ENCODE measurements at regions not wholly inside any gene's neighbourhood (a gene's known extent, or its start where the extent isn't known, plus 50 kb on each side); places are given as distances from the start of the nearest gene placed in this dataset.

DNA sequence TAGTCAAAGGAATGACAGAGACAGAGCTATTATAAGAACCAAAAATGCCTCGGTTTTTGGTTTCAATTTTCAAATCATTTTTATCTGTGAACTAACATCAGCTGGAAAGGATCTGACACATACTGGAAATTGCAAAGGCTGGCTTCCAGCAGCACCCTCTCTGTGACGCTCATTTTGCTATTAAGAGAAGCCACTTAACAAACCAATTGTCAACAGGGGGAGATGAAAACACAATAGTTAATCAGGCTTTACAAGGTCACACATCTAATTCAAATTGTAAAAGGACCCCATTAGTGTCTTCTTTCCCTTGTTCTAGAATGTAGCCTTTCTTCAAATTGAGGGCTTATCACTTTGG lies 160.5 kb downstream of the TFAP2B start:
- Histone ChIP-seq H3K27ac (no peak overlapping the region), H3K4me3 (no peak overlapping the region)
- no peak for DNase-seq (ENCODE audit: low spot score)
- TF ChIP-seq, protein P1, sequence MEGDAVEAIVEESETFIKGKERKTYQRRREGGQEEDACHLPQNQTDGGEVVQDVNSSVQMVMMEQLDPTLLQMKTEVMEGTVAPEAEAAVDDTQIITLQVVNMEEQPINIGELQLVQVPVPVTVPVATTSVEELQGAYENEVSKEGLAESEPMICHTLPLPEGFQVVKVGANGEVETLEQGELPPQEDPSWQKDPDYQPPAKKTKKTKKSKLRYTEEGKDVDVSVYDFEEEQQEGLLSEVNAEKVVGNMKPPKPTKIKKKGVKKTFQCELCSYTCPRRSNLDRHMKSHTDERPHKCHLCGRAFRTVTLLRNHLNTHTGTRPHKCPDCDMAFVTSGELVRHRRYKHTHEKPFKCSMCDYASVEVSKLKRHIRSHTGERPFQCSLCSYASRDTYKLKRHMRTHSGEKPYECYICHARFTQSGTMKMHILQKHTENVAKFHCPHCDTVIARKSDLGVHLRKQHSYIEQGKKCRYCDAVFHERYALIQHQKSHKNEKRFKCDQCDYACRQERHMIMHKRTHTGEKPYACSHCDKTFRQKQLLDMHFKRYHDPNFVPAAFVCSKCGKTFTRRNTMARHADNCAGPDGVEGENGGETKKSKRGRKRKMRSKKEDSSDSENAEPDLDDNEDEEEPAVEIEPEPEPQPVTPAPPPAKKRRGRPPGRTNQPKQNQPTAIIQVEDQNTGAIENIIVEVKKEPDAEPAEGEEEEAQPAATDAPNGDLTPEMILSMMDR (IDR thresholded peaks at IDR 0.05), result no peak

DNA sequence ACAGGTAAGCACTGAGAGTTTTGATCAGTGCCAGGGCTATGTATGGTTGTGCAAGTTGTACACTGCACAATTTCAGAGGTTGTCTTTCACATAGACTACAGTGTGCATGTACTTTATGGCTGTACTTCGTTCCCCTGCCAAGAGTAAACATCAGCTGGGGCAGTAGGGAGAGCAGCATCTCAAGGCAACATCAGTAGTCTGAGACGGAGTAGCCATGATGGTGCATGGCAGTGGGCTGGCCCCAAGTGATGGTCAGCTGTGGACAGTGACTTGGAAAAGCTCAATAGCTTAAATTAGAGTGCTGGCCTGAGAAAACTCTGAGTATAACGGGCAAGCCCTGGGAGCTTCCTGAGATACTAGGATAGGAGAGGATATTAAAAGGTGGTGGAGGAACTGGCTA lies 165.5 kb downstream of the TFAP2B start:
- TF ChIP-seq, protein P1 (IDR thresholded peaks at IDR 0.05), result no peak
- DNase-seq (ENCODE audit: low spot score), result no peak
- no peak overlapping the region for H3K27ac ChIP-seq
- no peak overlapping the region for H3K4me3 ChIP-seq

DNA sequence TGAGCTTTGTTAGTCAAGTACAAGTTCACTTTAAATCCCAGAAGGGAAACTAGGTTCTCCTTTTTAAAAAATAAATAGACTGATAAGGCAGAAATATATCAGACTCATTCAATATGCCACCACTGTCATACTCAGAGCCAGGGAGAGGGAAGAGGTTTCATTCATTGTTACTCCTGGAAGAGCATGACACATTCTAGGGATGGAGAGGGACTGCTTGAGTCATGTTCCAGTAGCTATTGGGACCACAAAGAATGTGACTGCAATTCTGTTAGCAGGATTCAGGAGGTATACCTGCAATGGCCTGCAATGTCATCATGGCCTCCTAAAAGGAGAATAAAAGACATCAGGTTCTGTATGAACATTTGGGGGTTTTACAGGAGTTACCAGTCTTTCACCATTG lies 167.6 kb downstream of the TFAP2B start:
- no peak for DNase-seq (ENCODE audit: low spot score)
- TF ChIP-seq, protein P1 (IDR thresholded peaks at IDR 0.05), result no peak
- Histone ChIP-seq H3K27ac (no peak overlapping the region), H3K4me3 (no peak overlapping the region)

DNA sequence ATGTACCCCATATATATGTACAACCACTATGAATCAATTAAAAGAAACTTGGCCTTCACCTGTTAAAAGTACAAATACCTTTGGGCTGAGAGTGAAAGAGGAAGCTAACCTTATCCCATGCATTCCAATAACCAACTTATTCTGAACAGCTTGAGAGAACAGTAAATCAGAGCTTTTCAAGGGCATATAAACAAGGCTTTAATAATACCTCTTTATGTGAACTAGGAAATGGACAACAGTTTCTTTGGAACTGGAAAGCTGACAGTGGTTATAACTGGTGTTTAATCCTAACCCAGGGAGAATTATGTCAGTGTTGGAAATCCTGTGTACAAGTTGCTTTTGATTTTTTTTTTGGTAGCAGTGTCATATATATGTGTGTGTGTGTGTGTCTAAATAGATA lies 170.5 kb downstream of the TFAP2B start:
- DNase-seq (ENCODE audit: low spot score), result no peak
- H3K4me3 ChIP-seq, result no peak overlapping the region
- H3K27ac ChIP-seq, result no peak overlapping the region
- TF ChIP-seq, protein P1 (IDR thresholded peaks at IDR 0.05), result no peak

DNA sequence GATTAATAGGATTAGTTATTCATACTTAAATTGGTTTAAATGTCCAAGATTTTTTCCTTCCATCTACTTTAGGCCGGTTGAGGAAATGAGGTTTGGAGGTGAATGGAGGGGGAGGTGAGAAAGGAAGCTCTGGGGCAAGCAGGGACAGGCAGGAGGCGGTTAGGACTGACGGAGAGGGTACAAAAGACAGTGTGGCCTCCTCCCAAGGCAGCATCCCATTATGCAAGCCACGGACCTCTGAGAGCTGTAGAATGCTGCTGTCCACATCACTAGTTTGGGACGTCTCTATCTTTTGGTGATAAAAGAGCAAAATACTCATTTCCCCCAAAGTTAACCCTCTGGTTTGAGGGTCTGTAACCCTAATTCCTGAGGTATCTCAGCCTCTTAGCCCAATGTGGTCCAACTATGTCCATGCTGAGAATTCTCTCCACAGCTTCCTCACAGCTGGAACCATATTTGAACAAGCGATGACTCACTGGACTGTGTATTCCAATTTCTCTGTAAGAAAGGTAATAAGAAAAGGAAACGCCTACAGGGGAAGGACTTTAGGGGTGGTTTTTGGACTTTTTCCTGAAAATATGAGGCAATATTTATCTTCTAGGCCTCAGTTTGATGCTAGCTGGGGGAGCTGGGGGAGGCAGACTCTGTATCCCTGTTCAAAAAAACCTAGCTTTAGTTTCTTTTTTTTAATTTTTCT lies 172.2 kb downstream of the TFAP2B start:
- H3K27ac ChIP-seq, result no peak overlapping the region
- DNase-seq (ENCODE audit: low spot score), result no peak
- no peak overlapping the region for H3K4me3 ChIP-seq
- TF ChIP-seq, protein P1 (IDR thresholded peaks at IDR 0.05), result no peak

DNA sequence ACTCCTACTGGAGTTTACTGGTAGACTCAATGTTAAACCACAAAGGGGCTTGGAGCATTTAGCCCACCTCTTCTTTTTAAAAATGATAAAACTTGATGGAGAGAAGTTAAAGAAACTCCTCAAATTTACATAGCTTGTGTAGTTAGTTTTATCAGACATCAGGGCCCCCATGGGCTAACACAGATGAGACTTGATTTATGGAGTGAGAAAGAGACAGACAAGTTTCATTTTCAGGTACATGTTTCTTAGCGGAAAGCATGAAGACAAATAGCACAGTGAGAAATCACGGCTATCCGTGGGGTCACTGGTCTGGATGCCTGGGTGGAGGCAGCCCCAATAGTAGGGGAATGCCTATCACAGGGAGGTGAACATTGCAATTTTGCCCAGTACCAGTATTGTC lies 173.6 kb downstream of the TFAP2B start:
- no peak for DNase-seq (ENCODE audit: low spot score)
- TF ChIP-seq, protein P1 (IDR thresholded peaks at IDR 0.05), result no peak
- no peak overlapping the region for H3K27ac ChIP-seq
- H3K4me3 ChIP-seq, result no peak overlapping the region
